ENCODE measurements at regions not wholly inside any gene's neighbourhood (a gene's known extent, or its start where the extent isn't known, plus 50 kb on each side); places are given as distances from the start of the nearest gene placed in this dataset.

DNA sequence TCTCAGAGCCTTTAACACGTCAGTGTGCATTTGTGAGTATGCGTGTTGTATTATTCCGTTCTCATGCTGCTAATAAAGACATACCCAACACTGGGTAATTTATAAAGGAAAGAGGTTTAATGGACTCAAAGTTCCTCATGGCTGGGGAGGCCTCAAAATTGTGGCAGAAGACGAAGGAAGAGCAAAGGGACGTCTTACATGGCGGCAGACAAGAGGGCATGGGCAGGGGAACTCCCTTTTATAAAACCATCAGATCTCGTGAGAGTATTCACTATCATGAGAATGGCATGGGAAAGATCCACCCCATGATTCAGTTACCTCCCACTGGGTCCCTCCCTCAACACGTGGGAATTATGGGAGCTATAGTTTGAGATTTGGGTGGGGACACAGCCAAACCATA lies 285.0 kb downstream of the PBX3 start:
- 86% methylated on average over 8 of the region's 8 CpGs for WGBS
- Histone ChIP-seq H3K4me1 (ENCODE audit: control insufficient read depth in 2 of 2, insufficient read depth in 2 of 2, low read length in 2 of 2) (no peaks in the 10 kb centered on the region), H3K4me3 (ENCODE audit: low read length in 2 of 2) (no peak overlapping the region), H3K27ac (ENCODE audit: low read depth in 1 of 2, low read length in 1 of 2) (no peak overlapping the region), H3K27me3 (ENCODE audit: control insufficient read depth in 2 of 2, insufficient read depth in 1 of 2, low read length in 1 of 2) (peaks cover 2 to 23% of the 10 kb centered on the region in 2 donors), H3K36me3 (ENCODE audit: control insufficient read depth in 2 of 2, insufficient read depth in 2 of 2, low read length in 1 of 2) (no peaks in the 10 kb centered on the region), H3K9me3 (ENCODE audit: control insufficient read depth in 2 of 2, insufficient read depth in 1 of 2, low read length in 1 of 2) (no peaks in the 10 kb centered on the region)
- no peak for DNase-seq (ENCODE audit: low read depth in 6 of 9, low spot score in 9 of 9)

DNA sequence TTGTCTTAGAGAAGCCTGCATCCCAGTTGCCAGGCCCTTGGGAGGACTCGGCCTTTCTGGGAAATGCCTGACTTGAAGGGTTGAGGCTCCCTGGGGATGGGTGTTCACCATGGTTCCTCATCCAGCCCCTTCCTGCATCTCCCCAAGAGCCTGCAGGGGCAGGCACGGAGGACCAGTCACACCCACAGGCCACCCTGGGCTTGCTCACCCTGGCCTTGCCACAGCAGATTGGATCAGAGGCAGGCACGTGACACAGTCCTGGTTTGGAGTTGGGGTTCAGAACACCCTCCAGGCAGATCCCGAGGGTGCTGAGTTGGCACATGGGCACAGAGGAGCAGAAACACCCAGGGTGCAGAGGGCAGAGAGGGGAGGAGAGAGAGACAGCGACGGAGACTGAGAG lies 286.1 kb downstream of the PBX3 start:
- WGBS = 76% methylated on average over 6 of the region's 6 CpGs
- no peaks in the 10 kb centered on the region for H3K9me3 ChIP-seq (ENCODE audit: control insufficient read depth in 2 of 2, insufficient read depth in 1 of 2, low read length in 1 of 2)
- no peak for DNase-seq (ENCODE audit: low read depth in 6 of 9, low spot score in 9 of 9)
- H3K27ac ChIP-seq (ENCODE audit: low read depth in 1 of 2, low read length in 1 of 2) = no peak overlapping the region
- H3K4me1 ChIP-seq (ENCODE audit: control insufficient read depth in 2 of 2, insufficient read depth in 2 of 2, low read length in 2 of 2) = no peaks in the 10 kb centered on the region
- H3K4me3 ChIP-seq (ENCODE audit: low read length in 2 of 2) = no peak overlapping the region
- peaks cover 2 to 34% of the 10 kb centered on the region in 2 donors for H3K27me3 ChIP-seq (ENCODE audit: control insufficient read depth in 2 of 2, insufficient read depth in 1 of 2, low read length in 1 of 2)
- H3K36me3 ChIP-seq (ENCODE audit: control insufficient read depth in 2 of 2, insufficient read depth in 2 of 2, low read length in 1 of 2) = no peaks in the 10 kb centered on the region

DNA sequence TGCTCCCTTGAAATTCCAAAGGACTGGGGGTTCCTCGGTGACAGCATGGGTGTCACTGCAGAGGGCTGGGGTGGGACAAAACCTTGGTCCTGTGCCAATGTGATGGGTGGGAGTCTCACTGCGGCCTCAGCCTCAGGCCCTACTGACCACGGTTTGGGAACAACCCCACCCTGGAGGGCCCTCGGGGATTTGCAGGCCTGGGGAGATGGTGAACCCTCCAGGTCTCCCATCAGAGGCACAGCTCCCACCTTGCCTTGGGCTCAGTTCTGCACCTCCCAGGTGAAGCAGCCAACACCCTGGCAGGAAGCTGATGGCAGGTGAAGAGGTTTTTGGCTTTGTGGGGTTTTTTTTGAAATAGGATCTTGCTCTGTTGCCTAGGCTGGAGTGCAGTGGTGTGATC lies 286.8 kb downstream of the PBX3 start:
- 86% methylated on average over 4 of the region's 4 CpGs for WGBS
- H3K4me1 ChIP-seq (ENCODE audit: control insufficient read depth in 2 of 2, insufficient read depth in 2 of 2, low read length in 2 of 2) = no peaks in the 10 kb centered on the region
- H3K36me3 ChIP-seq (ENCODE audit: control insufficient read depth in 2 of 2, insufficient read depth in 2 of 2, low read length in 1 of 2) = no peaks in the 10 kb centered on the region
- H3K27ac ChIP-seq (ENCODE audit: low read depth in 1 of 2, low read length in 1 of 2) = no peak overlapping the region
- no peak overlapping the region for H3K4me3 ChIP-seq (ENCODE audit: low read length in 2 of 2)
- peaks cover 2 to 34% of the 10 kb centered on the region in 2 donors for H3K27me3 ChIP-seq (ENCODE audit: control insufficient read depth in 2 of 2, insufficient read depth in 1 of 2, low read length in 1 of 2)
- no peak for DNase-seq (ENCODE audit: low read depth in 6 of 9, low spot score in 9 of 9)
- no peaks in the 10 kb centered on the region for H3K9me3 ChIP-seq (ENCODE audit: control insufficient read depth in 2 of 2, insufficient read depth in 1 of 2, low read length in 1 of 2)

DNA sequence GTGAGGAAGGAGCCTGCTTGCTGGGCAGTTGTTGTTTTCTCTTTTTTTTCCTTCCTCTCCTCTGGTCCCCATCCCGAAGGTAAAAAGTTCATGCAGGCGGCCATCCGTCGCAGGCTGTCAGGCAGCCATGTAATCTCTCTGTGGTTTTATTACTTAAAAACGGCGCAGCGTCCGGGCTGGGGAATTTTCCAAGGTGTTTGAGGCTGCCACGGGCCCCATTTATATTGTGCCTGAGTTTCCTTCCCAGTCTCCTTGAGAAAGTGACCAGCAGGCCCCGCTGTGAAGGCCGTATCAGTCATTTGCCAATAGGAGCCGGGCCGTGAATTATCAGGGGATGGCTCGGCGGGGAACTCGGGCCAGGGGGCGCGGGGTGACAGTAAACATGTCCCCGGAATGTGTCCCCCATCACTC lies 289.7 kb downstream of the PBX3 start:
- Histone ChIP-seq H3K36me3 (ENCODE audit: control insufficient read depth in 2 of 2, insufficient read depth in 2 of 2, low read length in 1 of 2) (no peaks in the 10 kb centered on the region), H3K4me3 (ENCODE audit: low read length in 2 of 2) (no peak overlapping the region), H3K9me3 (ENCODE audit: control insufficient read depth in 2 of 2, insufficient read depth in 1 of 2, low read length in 1 of 2) (no peaks in the 10 kb centered on the region), H3K27me3 (ENCODE audit: control insufficient read depth in 2 of 2, insufficient read depth in 1 of 2, low read length in 1 of 2) (peaks cover 2 to 36% of the 10 kb centered on the region in 2 donors), H3K27ac (ENCODE audit: low read depth in 1 of 2, low read length in 1 of 2) (no peak overlapping the region), H3K4me1 (ENCODE audit: control insufficient read depth in 2 of 2, insufficient read depth in 2 of 2, low read length in 2 of 2) (no peaks in the 10 kb centered on the region)
- DNase-seq (ENCODE audit: low read depth in 6 of 9, low spot score in 9 of 9) = no peak
- 45% methylated on average over 19 of the region's 19 CpGs for WGBS

DNA sequence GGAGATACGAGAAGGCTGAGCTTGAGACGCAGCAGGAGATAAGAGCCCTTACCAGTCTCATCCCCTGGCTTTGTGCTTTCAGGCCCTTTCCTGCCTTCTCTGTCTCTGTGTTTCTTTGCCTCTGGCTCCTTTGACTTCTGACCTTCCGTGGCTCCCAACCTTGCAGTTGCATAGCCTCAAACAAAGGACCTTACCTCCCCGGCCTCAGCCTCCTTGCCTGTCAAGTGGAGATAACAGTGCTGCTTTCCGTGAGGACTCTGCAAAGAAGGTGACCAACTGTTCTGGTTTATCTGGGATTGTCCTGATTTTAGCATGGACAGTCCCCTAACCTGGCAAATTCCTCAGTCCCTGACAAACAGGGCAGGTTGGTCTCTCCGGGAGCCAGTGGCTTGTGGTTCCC lies 287.8 kb upstream of the MVB12B start:
- H3K36me3 ChIP-seq (ENCODE audit: control insufficient read depth in 2 of 2, insufficient read depth in 2 of 2, low read length in 1 of 2) = no peaks in the 10 kb centered on the region
- H3K27me3 ChIP-seq (ENCODE audit: control insufficient read depth in 2 of 2, insufficient read depth in 1 of 2, low read length in 1 of 2) = peaks cover 2 to 34% of the 10 kb centered on the region in 2 donors
- H3K27ac ChIP-seq (ENCODE audit: low read depth in 1 of 2, low read length in 1 of 2) = no peak overlapping the region
- no peaks in the 10 kb centered on the region for H3K9me3 ChIP-seq (ENCODE audit: control insufficient read depth in 2 of 2, insufficient read depth in 1 of 2, low read length in 1 of 2)
- no peak overlapping the region for H3K4me3 ChIP-seq (ENCODE audit: low read length in 2 of 2)
- H3K4me1 ChIP-seq (ENCODE audit: control insufficient read depth in 2 of 2, insufficient read depth in 2 of 2, low read length in 2 of 2) = no peaks in the 10 kb centered on the region
- DNase-seq (ENCODE audit: low read depth in 6 of 9, low spot score in 9 of 9) = no peak
- WGBS = 94% methylated on average over 6 of the region's 6 CpGs

DNA sequence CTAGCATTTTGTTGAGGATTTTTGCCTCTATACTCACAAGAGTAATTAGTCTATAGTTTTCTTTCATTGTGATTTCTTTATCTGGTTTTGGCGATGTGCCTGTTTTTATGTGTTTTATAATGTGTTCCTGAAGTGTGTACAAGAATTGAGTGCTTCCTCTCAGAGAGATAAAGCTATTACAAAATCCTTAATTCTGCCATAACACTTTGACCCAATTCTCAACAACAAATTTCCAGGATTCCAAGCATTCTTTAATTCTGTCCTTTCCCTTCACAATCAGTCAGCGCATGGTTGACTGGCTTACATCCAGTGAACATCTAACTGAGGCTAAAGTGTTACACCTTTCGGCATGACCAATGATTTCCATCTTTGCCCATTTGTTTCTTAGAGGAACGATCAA lies 282.9 kb upstream of the MVB12B start:
- H3K27ac ChIP-seq (ENCODE audit: low read depth in 1 of 2, low read length in 1 of 2) = no peak overlapping the region
- WGBS = 96% methylated on average over 4 of the region's 4 CpGs
- no peaks in the 10 kb centered on the region for H3K36me3 ChIP-seq (ENCODE audit: control insufficient read depth in 2 of 2, insufficient read depth in 2 of 2, low read length in 1 of 2)
- H3K4me3 ChIP-seq (ENCODE audit: low read length in 2 of 2) = no peak overlapping the region
- H3K9me3 ChIP-seq (ENCODE audit: control insufficient read depth in 2 of 2, insufficient read depth in 1 of 2, low read length in 1 of 2) = peaks cover 2 to 4% of the 10 kb centered on the region in 2 donors
- H3K4me1 ChIP-seq (ENCODE audit: control insufficient read depth in 2 of 2, insufficient read depth in 2 of 2, low read length in 2 of 2) = no peaks in the 10 kb centered on the region
- DNase-seq (ENCODE audit: low read depth in 6 of 9, low spot score in 9 of 9) = no peak
- H3K27me3 ChIP-seq (ENCODE audit: control insufficient read depth in 2 of 2, insufficient read depth in 1 of 2, low read length in 1 of 2) = peaks cover 0 to 5% of the 10 kb centered on the region in 2 donors

DNA sequence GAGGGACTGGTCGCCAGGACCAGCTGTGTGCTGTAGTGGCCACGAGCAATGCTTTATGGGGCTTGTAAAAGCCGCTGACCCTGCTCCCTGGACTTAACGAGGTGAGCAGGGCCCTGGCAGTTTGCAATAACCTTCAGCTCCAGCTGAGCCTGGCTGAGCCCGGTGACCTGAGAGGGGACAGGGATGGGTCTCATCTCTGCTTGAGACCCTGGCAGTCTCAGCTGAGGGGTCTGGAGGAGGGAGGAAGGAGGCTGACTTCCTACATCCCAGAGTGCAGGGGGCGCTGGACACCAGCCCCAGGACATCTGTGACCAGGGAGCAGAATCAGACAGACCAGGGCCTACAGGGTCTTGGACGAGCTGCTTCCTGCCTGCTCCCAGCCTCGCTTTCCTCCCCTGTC lies 277.5 kb upstream of the MVB12B start:
- no peak overlapping the region for H3K27ac ChIP-seq (ENCODE audit: low read depth in 1 of 2, low read length in 1 of 2)
- 81% methylated on average over 8 of the region's 8 CpGs for WGBS
- H3K9me3 ChIP-seq (ENCODE audit: control insufficient read depth in 2 of 2, insufficient read depth in 1 of 2, low read length in 1 of 2) = peaks cover 2 to 4% of the 10 kb centered on the region in 2 donors
- no peaks in the 10 kb centered on the region for H3K4me1 ChIP-seq (ENCODE audit: control insufficient read depth in 2 of 2, insufficient read depth in 2 of 2, low read length in 2 of 2)
- peaks cover 0 to 8% of the 10 kb centered on the region in 2 donors for H3K27me3 ChIP-seq (ENCODE audit: control insufficient read depth in 2 of 2, insufficient read depth in 1 of 2, low read length in 1 of 2)
- no peaks in the 10 kb centered on the region for H3K36me3 ChIP-seq (ENCODE audit: control insufficient read depth in 2 of 2, insufficient read depth in 2 of 2, low read length in 1 of 2)
- no peak for DNase-seq (ENCODE audit: low read depth in 6 of 9, low spot score in 9 of 9)
- H3K4me3 ChIP-seq (ENCODE audit: low read length in 2 of 2) = no peak overlapping the region

DNA sequence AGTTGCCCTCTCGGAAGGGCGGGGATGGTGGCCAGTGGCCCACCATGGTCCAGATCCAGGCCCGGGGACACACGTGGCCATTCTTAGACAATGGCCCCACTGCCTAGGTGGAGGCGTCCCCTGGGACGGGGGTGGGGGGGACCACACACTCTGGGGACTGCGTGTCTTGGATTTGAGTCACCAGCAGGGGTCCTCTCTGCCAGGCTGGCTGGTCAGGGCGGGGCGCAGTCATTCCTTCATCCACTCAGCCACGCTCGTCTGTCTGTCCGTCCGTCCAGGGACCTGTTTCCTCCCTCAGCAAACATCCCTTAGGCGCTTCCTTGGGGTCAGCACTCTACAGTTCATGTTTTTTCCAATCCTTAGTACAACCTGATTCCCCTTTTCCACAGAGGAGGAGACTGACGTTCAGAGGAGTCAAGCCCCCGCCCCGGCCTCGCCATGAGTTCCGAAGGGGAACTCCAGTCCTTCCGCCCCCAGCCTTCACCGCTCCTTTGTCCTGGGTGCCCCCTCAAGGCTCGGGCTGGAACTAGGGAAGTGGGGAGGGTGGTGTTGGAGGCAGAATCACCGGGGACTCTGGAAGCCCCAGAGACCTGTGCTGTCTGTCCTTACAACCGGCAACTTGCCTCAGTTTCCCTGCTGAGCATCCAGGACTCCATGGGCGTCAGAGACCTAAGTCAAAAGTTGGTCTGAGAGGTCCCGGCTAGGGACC lies 276.6 kb upstream of the MVB12B start:
- no peaks in the 10 kb centered on the region for H3K36me3 ChIP-seq (ENCODE audit: control insufficient read depth in 2 of 2, insufficient read depth in 2 of 2, low read length in 1 of 2)
- no peak overlapping the region for H3K27ac ChIP-seq (ENCODE audit: low read depth in 1 of 2, low read length in 1 of 2)
- H3K9me3 ChIP-seq (ENCODE audit: control insufficient read depth in 2 of 2, insufficient read depth in 1 of 2, low read length in 1 of 2) = peaks cover 2 to 4% of the 10 kb centered on the region in 2 donors
- no peak for DNase-seq (ENCODE audit: low read depth in 6 of 9, low spot score in 9 of 9)
- no peaks in the 10 kb centered on the region for H3K4me1 ChIP-seq (ENCODE audit: control insufficient read depth in 2 of 2, insufficient read depth in 2 of 2, low read length in 2 of 2)
- H3K4me3 ChIP-seq (ENCODE audit: low read length in 2 of 2) = no peak overlapping the region
- H3K27me3 ChIP-seq (ENCODE audit: control insufficient read depth in 2 of 2, insufficient read depth in 1 of 2, low read length in 1 of 2) = peaks cover 0 to 11% of the 10 kb centered on the region in 2 donors
- 83% methylated on average over 26 of the region's 26 CpGs for WGBS

DNA sequence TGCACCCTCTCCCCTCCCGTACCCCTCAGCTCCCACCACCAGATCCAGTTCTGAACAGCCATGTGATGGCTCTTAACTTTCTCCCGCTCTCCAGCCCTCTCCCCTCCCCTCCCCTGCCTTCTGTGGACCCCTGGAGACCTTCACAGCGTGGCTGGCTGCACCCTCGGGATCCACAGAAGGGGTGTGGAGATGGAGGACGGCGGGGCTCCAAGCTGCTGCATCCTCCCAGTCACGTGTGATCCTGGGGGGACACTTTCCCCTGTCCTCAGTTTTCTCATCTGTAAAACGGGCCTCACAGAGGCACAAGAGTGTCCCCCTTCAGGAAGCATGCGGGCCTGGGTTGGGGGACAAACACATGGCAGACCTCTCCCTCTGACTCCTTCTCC lies 276.0 kb upstream of the MVB12B start:
- H3K27me3 ChIP-seq (ENCODE audit: control insufficient read depth in 2 of 2, insufficient read depth in 1 of 2, low read length in 1 of 2) = peaks cover 0 to 11% of the 10 kb centered on the region in 2 donors
- no peak for DNase-seq (ENCODE audit: low read depth in 6 of 9, low spot score in 9 of 9)
- no peaks in the 10 kb centered on the region for H3K36me3 ChIP-seq (ENCODE audit: control insufficient read depth in 2 of 2, insufficient read depth in 2 of 2, low read length in 1 of 2)
- H3K9me3 ChIP-seq (ENCODE audit: control insufficient read depth in 2 of 2, insufficient read depth in 1 of 2, low read length in 1 of 2) = peaks cover 1 to 4% of the 10 kb centered on the region in 2 donors
- H3K4me1 ChIP-seq (ENCODE audit: control insufficient read depth in 2 of 2, insufficient read depth in 2 of 2, low read length in 2 of 2) = no peaks in the 10 kb centered on the region
- WGBS = 90% methylated on average over 9 of the region's 9 CpGs
- no peak overlapping the region for H3K27ac ChIP-seq (ENCODE audit: low read depth in 1 of 2, low read length in 1 of 2)
- H3K4me3 ChIP-seq (ENCODE audit: low read length in 2 of 2) = no peak overlapping the region
